Activated CD4-positive, alpha-beta memory T cell treated with anti-CD3 and anti-CD28 coated beads, Interleukin-2, amount 10 ng/mL, durations not matched to agents 7 days and 5 days (primary cell): ENCODE measurements at regions not wholly inside any gene's neighbourhood (a gene's known extent, or its start where the extent isn't known, plus 50 kb on each side); places are given as distances from the start of the nearest gene placed in this dataset.

Experiments used
- CTCF ChIA-PET: fragments of 350-600 bp; sonication (Branson Sonifier 250); formaldehyde crosslinking; loops from one replicate; lab custom pipeline; 2021; ENCODE audit warnings: antibody characterized with exemption, inconsistent platforms; lab: Charles Lee
- POLR2A ChIA-PET: fragments of 350-600 bp; sonication (Branson Sonifier 250); formaldehyde crosslinking; loops from one replicate; lab custom pipeline; 2021; ENCODE audit warnings: antibody characterized with exemption; lab: Charles Lee
- DNase-seq: peaks from one replicate; pipeline ENCODE4 v3.0.0-alpha.2; 2020
- H3K27ac Mint-ChIP-seq: one replicate; pipeline ENCODE4 v1.8.0; 2021; ENCODE audit warnings: mild to moderate bottlenecking, mixed read lengths
- H3K27me3 Mint-ChIP-seq: one replicate; pipeline ENCODE4 v1.8.0; 2021; ENCODE audit warnings: mixed read lengths
- H3K36me3 Mint-ChIP-seq: one replicate; pipeline ENCODE4 v1.8.0; 2021; ENCODE audit warnings: low read depth, mixed read lengths
- H3K4me1 Mint-ChIP-seq: one replicate; pipeline ENCODE4 v1.8.0; 2021; ENCODE audit warnings: mixed read lengths
- H3K4me3 Mint-ChIP-seq: one replicate; pipeline ENCODE4 v1.8.0; 2021; ENCODE audit warnings: mild to moderate bottlenecking, mixed read lengths
- H3K9me3 Mint-ChIP-seq: one replicate; pipeline ENCODE4 v1.8.0; 2021; ENCODE audit warnings: mixed read lengths

DNA sequence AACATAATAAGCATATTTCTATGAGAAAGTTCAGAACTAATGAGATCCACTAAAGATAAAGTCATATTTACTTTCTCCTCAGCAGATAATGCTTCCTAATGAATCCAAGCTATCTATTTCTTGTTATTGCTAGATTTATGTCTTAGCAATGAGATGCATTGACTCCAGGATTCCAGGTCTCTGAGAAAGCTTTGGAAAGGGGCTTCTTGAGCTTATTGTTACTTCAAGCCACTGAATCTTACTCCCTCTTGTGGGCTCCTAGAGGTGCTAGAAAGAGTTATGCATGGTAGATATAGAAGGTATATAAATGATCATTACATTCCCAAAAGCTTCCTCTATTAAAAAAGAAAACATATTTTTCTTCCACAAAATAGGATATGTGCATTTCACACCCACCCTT is 246.4 kb upstream of the ADAMTS5 start:
- CTCF ChIA-PET, result no interaction called here
- Mint-ChIP-seq H3K36me3 (no peaks in the 10 kb centered on the region), H3K27ac (no peak overlapping the region), H3K27me3 (no peaks in the 10 kb centered on the region), H3K4me1 (no peaks in the 10 kb centered on the region), H3K9me3 (peaks cover 10% of the 10 kb centered on the region), H3K4me3 (no peak overlapping the region)
- DNase-seq, result no peak
- POLR2A ChIA-PET, result no interaction called here

DNA sequence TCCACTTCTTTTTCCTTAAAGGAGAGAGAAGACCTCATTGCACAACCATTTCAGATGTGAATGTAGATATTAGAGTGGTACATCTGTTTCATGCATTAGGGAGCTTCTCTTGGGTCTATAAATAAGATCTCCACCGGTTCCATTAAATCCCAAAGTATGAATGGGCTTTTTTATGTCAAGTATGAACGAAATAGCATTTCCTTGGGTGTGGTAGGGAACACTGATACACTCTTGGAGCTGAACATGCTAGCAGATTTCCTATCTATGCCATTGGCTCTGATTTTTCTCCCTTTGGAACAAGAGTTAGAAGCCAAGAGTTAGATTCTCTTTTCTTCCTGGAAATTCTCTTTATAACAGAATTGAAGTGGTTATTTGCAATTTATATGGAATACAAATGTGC is 245.6 kb upstream of the ADAMTS5 start:
- POLR2A ChIA-PET, result no interaction called here

DNA sequence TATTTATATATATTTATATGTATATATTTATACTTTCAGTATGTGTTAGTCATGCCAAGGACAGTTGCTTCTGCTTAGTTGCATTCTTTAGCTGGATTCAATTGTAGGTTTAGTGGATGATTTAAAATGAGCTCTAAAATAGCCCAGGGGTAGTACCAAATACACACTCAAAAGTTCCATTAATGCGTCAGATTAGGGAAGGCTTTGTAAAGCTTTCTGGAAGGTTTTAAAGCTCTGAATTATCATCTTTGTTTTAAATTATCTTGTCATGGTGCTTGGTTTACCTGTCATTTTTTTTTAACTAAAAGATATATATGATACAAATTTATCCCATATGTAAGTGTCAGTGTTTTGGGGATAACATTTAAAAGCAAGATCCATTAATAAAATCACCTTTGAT is 242.7 kb upstream of the ADAMTS5 start:
- H3K36me3 Mint-ChIP-seq, result no peaks in the 10 kb centered on the region
- no peak for DNase-seq
- ChIA-PET CTCF (no interaction called here), POLR2A (no interaction called here)
- H3K9me3 Mint-ChIP-seq, result peaks cover 8% of the 10 kb centered on the region
- no peaks in the 10 kb centered on the region for H3K4me1 Mint-ChIP-seq
- no peak overlapping the region for H3K27ac Mint-ChIP-seq
- H3K27me3 Mint-ChIP-seq, result no peaks in the 10 kb centered on the region
- H3K4me3 Mint-ChIP-seq, result no peak overlapping the region

More for the DNA sequence above, 245.6 kb upstream of the ADAMTS5 start:
- H3K4me1 Mint-ChIP-seq, result no peaks in the 10 kb centered on the region
- CTCF ChIA-PET, result no interaction called here
- H3K9me3 Mint-ChIP-seq, result peaks cover 8% of the 10 kb centered on the region
- no peak overlapping the region for H3K4me3 Mint-ChIP-seq
- no peak for DNase-seq
- H3K27me3 Mint-ChIP-seq, result no peaks in the 10 kb centered on the region
- H3K27ac Mint-ChIP-seq, result no peak overlapping the region
- H3K36me3 Mint-ChIP-seq, result no peaks in the 10 kb centered on the region

DNA sequence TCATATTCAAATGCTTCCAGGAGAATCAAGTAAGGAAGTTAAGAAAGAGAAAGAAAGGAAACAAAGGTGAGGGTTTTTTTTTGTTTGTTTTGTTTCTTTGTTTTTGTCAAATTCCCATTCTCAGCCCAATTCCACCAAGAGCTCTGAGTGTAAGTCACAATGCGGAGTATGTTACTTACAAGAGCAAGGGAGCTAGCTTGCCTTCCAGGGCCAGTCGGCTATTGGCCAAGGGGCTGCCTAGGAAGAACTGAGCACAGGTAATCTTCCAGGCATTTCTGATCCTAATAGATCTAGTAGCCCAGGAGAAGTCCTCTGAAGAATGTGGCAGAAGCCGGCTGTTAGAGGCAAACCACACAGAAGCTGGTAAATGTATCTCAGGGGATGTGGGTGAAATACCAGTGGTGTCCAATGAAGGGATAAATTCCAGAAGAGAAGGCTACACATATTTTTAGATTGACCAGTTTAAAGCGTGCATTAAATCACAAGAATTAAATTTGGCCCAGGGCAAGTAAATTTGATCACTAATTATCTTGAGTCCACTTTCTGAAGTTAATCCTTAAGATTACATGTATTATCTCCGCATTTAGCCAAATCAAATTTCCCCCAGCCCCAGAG is 239.6 kb upstream of the ADAMTS5 start:
- Mint-ChIP-seq H3K27ac (no peak overlapping the region), H3K4me3 (no peak overlapping the region), H3K36me3 (no peaks in the 10 kb centered on the region), H3K4me1 (no peaks in the 10 kb centered on the region), H3K27me3 (no peaks in the 10 kb centered on the region), H3K9me3 (peaks cover 5% of the 10 kb centered on the region)
- CTCF ChIA-PET, result no interaction called here
- POLR2A ChIA-PET, result no interaction called here
- no peak for DNase-seq

DNA sequence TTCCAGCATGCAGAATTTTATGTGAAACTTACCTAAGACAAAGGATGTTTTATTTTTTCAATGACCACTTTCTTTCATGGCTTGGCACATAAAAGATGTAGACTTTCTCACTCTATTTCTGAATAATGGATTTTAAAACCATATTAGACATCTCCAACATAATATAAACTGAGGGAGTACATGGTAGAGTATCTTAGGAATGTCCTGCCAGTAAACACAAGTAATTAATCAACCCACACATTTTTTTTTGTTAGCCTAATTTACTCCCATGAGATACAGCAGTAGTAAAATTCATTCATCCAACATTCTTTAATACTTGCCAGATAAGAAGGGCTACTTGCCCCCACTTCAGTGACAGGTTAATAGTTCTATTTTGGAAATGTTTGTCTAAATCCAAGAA is 235.4 kb upstream of the ADAMTS5 start:
- no peak overlapping the region for H3K27ac Mint-ChIP-seq
- CTCF ChIA-PET, result no interaction called here
- H3K27me3 Mint-ChIP-seq, result no peaks in the 10 kb centered on the region
- POLR2A ChIA-PET, result no interaction called here
- H3K4me3 Mint-ChIP-seq, result no peak overlapping the region
- H3K36me3 Mint-ChIP-seq, result no peaks in the 10 kb centered on the region
- H3K4me1 Mint-ChIP-seq, result no peaks in the 10 kb centered on the region
- peaks cover 2% of the 10 kb centered on the region for H3K9me3 Mint-ChIP-seq
- DNase-seq, result no peak

DNA sequence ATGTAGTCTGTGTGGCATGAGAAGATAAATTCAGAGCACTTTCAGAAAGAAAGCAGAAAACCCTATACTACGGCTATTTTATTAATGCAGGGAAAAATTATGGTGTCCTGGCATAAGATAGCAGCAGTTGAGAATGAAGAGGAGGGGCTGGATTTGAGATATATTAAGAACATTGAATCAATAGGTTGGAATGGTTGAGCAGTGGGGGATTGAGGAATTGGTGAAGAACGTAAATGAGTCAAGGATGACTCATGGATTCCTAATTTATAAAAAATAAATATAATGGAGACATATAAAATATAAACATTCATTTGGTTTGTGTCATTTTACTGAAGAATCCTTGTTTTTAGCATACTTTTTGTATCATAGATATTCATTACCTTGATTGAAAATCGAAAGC is 234.3 kb upstream of the ADAMTS5 start:
- Mint-ChIP-seq H3K36me3 (no peaks in the 10 kb centered on the region), H3K4me1 (no peaks in the 10 kb centered on the region), H3K4me3 (no peak overlapping the region), H3K27me3 (no peaks in the 10 kb centered on the region), H3K9me3 (peaks cover 2% of the 10 kb centered on the region), H3K27ac (no peak overlapping the region)
- ChIA-PET CTCF (no interaction called here), POLR2A (no interaction called here)
- DNase-seq, result no peak

GRCh38 chr21:27196651-27197050 is 229.8 kb upstream of the ADAMTS5 start:
- Mint-ChIP-seq H3K4me3 (no peak overlapping the region), H3K27ac (no peak overlapping the region), H3K9me3 (peaks cover 4% of the 10 kb centered on the region), H3K27me3 (no peaks in the 10 kb centered on the region), H3K36me3 (no peaks in the 10 kb centered on the region), H3K4me1 (no peaks in the 10 kb centered on the region)
- POLR2A ChIA-PET, result no interaction called here
- CTCF ChIA-PET, result no interaction called here
- no peak for DNase-seq

GRCh38 chr21:27192281-27192949 is 225.5 kb upstream of the ADAMTS5 start:
- H3K4me1 Mint-ChIP-seq, result no peaks in the 10 kb centered on the region
- no peak overlapping the region for H3K27ac Mint-ChIP-seq
- ChIA-PET POLR2A (no interaction called here), CTCF (no interaction called here)
- H3K9me3 Mint-ChIP-seq, result peaks cover 4% of the 10 kb centered on the region
- H3K27me3 Mint-ChIP-seq, result no peaks in the 10 kb centered on the region
- no peak overlapping the region for H3K4me3 Mint-ChIP-seq
- no peak for DNase-seq
- H3K36me3 Mint-ChIP-seq, result no peaks in the 10 kb centered on the region

DNA sequence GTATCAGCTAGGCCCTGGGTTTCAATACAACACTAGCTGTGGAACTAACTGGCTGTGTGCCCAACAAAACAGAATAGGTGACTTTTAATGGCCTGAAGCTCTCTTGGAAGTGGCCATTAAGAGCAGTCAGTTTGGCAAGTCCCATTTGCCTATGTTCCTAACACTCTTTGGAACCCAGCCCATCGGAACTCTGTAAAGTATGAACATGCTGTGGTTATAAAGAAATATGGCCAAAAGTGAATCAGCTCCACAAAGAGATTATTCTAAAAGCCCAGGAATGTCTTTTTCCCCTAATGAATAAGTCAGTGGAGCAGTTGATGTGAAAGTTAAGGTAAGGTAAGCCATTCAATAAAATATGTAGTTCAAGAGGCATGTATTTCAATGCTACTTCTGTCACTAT is 223.7 kb upstream of the ADAMTS5 start:
- Mint-ChIP-seq H3K27ac (no peak overlapping the region), H3K4me1 (no peaks in the 10 kb centered on the region), H3K9me3 (peaks cover 4% of the 10 kb centered on the region), H3K27me3 (no peaks in the 10 kb centered on the region), H3K36me3 (no peaks in the 10 kb centered on the region), H3K4me3 (no peak overlapping the region)
- ChIA-PET CTCF (no interaction called here), POLR2A (no interaction called here)
- no peak for DNase-seq

DNA sequence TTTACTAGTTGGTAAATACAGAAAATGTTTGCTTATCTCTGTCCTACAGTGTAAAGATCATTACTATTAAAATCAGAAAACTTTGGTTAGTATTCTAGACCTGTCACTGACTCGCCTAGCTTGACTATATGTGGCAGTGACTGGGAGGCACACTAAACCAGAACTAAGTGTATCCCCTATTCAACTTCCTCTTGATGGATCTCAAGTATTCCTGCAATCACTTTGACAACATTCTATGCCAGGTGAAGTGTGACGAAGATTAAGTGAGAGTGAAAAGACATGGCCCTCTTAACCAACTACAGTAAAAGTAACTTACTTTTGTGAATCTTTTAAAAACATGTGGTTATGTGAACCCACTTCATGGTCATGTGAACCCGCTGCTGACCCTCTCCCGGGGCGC is 223.0 kb upstream of the ADAMTS5 start:
- CTCF ChIA-PET, result no interaction called here
- Mint-ChIP-seq H3K4me1 (no peaks in the 10 kb centered on the region), H3K27ac (no peak overlapping the region), H3K27me3 (no peaks in the 10 kb centered on the region), H3K36me3 (no peaks in the 10 kb centered on the region), H3K4me3 (no peak overlapping the region), H3K9me3 (peaks cover 2% of the 10 kb centered on the region)
- no peak for DNase-seq
- POLR2A ChIA-PET, result no interaction called here

- Mint-ChIP-seq H3K27ac (no peak overlapping the region), H3K4me3 (no peak overlapping the region), H3K36me3 (no peaks in the 10 kb centered on the region), H3K27me3 (no peaks in the 10 kb centered on the region), H3K9me3 (peaks cover 7% of the 10 kb centered on the region), H3K4me1 (no peaks in the 10 kb centered on the region)
- ChIA-PET CTCF (no interaction called here), POLR2A (no interaction called here)
- no peak for DNase-seq
These were observed 206.2 kb upstream of the ADAMTS5 start for GRCh38 chr21:27173053-27173452.

- POLR2A ChIA-PET, result no interaction called here
- Mint-ChIP-seq H3K9me3 (peaks cover 7% of the 10 kb centered on the region), H3K27ac (no peak overlapping the region), H3K4me3 (no peak overlapping the region), H3K27me3 (no peaks in the 10 kb centered on the region), H3K36me3 (no peaks in the 10 kb centered on the region), H3K4me1 (no peaks in the 10 kb centered on the region)
- no peak for DNase-seq
- CTCF ChIA-PET, result no interaction called here
These were observed 204.8 kb upstream of the ADAMTS5 start for GRCh38 chr21:27171707-27172106.

- no peaks in the 10 kb centered on the region for H3K27me3 Mint-ChIP-seq
- H3K9me3 Mint-ChIP-seq, result peaks cover 11% of the 10 kb centered on the region
- POLR2A ChIA-PET, result no interaction called here
- no peak overlapping the region for H3K4me3 Mint-ChIP-seq
- H3K4me1 Mint-ChIP-seq, result no peaks in the 10 kb centered on the region
- no peaks in the 10 kb centered on the region for H3K36me3 Mint-ChIP-seq
- no peak for DNase-seq
- no peak overlapping the region for H3K27ac Mint-ChIP-seq
- CTCF ChIA-PET, result no interaction called here
These were observed 201.2 kb upstream of the ADAMTS5 start for GRCh38 chr21:27168084-27168483.
